H4 (cell line): ENCODE measurements at regions not wholly inside any gene's neighbourhood (a gene's known extent, or its start where the extent isn't known, plus 50 kb on each side); places are given as distances from the start of the nearest gene placed in this dataset.
"Not testable (repeated sequence)": the region's sequence is repeated elsewhere in the genome, so short reads cannot be mapped to it uniquely, and the experiment has no call there.

Source experiments
- DNase-seq: peaks from one replicate; pipeline ENCODE4 v3.0.0-alpha.2; 2015; ENCODE audit warnings: low spot score

- no peak for DNase-seq
These were observed 299.4 kb downstream of the ADAMTS20 start for GRCh38 chr12:43252585-43252984.

GRCh38 chr12:43245947-43246346 is 306.1 kb downstream of the ADAMTS20 start:
- no peak for DNase-seq

- DNase-seq: no peak
These were observed 310.0 kb downstream of the ADAMTS20 start for GRCh38 chr12:43241986-43242385.

GRCh38 chr12:43238281-43238680 is 313.7 kb downstream of the ADAMTS20 start:
- DNase-seq: no peak

- DNase-seq: no peak
These were observed 314.6 kb downstream of the ADAMTS20 start for GRCh38 chr12:43237238-43237879.

GRCh38 chr12:43235721-43236120 is 316.3 kb downstream of the ADAMTS20 start:
- no peak for DNase-seq

GRCh38 chr12:43233861-43234260 is 318.1 kb downstream of the ADAMTS20 start:
- no peak for DNase-seq

- no peak for DNase-seq
These were observed 325.9 kb downstream of the ADAMTS20 start for GRCh38 chr12:43226151-43226550.

- DNase-seq: not testable (repeated sequence)
These were observed 327.7 kb downstream of the ADAMTS20 start for GRCh38 chr12:43224190-43224805.

- DNase-seq: no peak
These were observed 329.2 kb downstream of the ADAMTS20 start for GRCh38 chr12:43222796-43223195.

GRCh38 chr12:43221216-43221615 is 330.8 kb downstream of the ADAMTS20 start:
- no peak for DNase-seq

GRCh38 chr12:43216490-43216889 is 335.5 kb downstream of the ADAMTS20 start:
- no peak for DNase-seq

- no peak for DNase-seq
These were observed 337.8 kb downstream of the ADAMTS20 start for GRCh38 chr12:43214166-43214565.

GRCh38 chr12:43213608-43214007 is 338.4 kb downstream of the ADAMTS20 start:
- DNase-seq: no peak

GRCh38 chr12:43210485-43211192 is 341.4 kb downstream of the ADAMTS20 start:
- no peak for DNase-seq

- DNase-seq: no peak
These were observed 343.4 kb downstream of the ADAMTS20 start for GRCh38 chr12:43208627-43209026.

GRCh38 chr12:43208221-43208620 is 343.8 kb downstream of the ADAMTS20 start:
- DNase-seq: no peak

GRCh38 chr12:43206396-43206795 is 345.6 kb downstream of the ADAMTS20 start:
- DNase-seq: no peak

GRCh38 chr12:43198608-43199007 is 353.4 kb downstream of the ADAMTS20 start:
- DNase-seq: no peak

GRCh38 chr12:43196268-43196907 is 355.6 kb downstream of the ADAMTS20 start:
- DNase-seq: no peak

- not testable (repeated sequence) for DNase-seq
These were observed 358.9 kb downstream of the ADAMTS20 start for GRCh38 chr12:43193096-43193495.

GRCh38 chr12:43192442-43192841 is 359.6 kb downstream of the ADAMTS20 start:
- DNase-seq: not testable (repeated sequence)

GRCh38 chr12:43180242-43180641 is 371.8 kb downstream of the ADAMTS20 start:
- DNase-seq: no peak
